HL-60 (cell line): ENCODE measurements at regions not wholly inside any gene's neighbourhood (a gene's known extent, or its start where the extent isn't known, plus 50 kb on each side); places are given as distances from the start of the nearest gene placed in this dataset.

Experiments
- DNase-seq, 2 experiments: peaks; one replicate each; pipeline ENCODE4 v3.0.0-alpha.2; 2010 to 2020; ENCODE audit warnings: low read depth in 1 of 2, low spot score in 1 of 2
- H3K27ac ChIP-seq: fragments of 250-450 bp; sonication (Bioruptor Pico); replicated peaks from 2 replicates; pipeline ENCODE4 v1.5.1; 2020; ENCODE audit warnings: mild to moderate bottlenecking, moderate library complexity
- H3K27me3 ChIP-seq: fragments of 250-450 bp; sonication (Bioruptor Pico); 2 replicates; pipeline ENCODE4 v1.5.1; 2021; ENCODE audit warnings: mild to moderate bottlenecking, moderate library complexity; ENCODE audit not compliant: insufficient read depth, poor library complexity, severe bottlenecking
- H3K4me3 ChIP-seq: replicated peaks from 2 replicates; pipeline ENCODE4 v1.5.1; 2011; ENCODE audit warnings: mild to moderate bottlenecking, control low read depth, low read length; ENCODE audit not compliant: insufficient read depth
- CTCF ChIP-seq: IDR thresholded peaks from one replicate; pipeline ENCODE4 v1.5.1; 2011; ENCODE audit warnings: low read length, control low read depth, inconsistent platforms; ENCODE audit not compliant: insufficient read depth
- GABPA ChIP-seq: IDR thresholded peaks from 2 replicates; pipeline ENCODE4 v1.6.1; 2012; ENCODE audit warnings: low read depth
- POLR2AphosphoS5 ChIP-seq: IDR thresholded peaks from 2 replicates; pipeline ENCODE4 v1.6.1; 2012; ENCODE audit warnings: low read depth
- REST ChIP-seq: IDR thresholded peaks from 2 replicates; pipeline ENCODE4 v1.6.1; 2012; ENCODE audit warnings: low read depth; ENCODE audit not compliant: insufficient replicate concordance
- SPI1 ChIP-seq: IDR thresholded peaks from 2 replicates; pipeline ENCODE4 v1.6.1; 2012; ENCODE audit warnings: low read depth, mild to moderate bottlenecking, borderline replicate concordance

- H3K27me3 ChIP-seq = no peaks in the 10 kb centered on the region
- DNase-seq = no peak
- no peak overlapping the region for H3K4me3 ChIP-seq
- TF ChIP-seq POLR2AphosphoS5 (no peak), REST (no peak), GABPA (no peak), SPI1 (no peak), CTCF (no peak)
- no peak overlapping the region for H3K27ac ChIP-seq
These were observed 433.7 kb upstream of the RBFOX1 start for GRCh38 chr16:6898896-6899295.

- no peak overlapping the region for H3K4me3 ChIP-seq
- no peaks in the 10 kb centered on the region for H3K27me3 ChIP-seq
- no peak overlapping the region for H3K27ac ChIP-seq
- TF ChIP-seq POLR2AphosphoS5 (no peak), CTCF (no peak), SPI1 (no peak), REST (no peak), GABPA (no peak)
- no peak for DNase-seq
These were observed 434.7 kb upstream of the RBFOX1 start for GRCh38 chr16:6897876-6898485.

- no peaks in the 10 kb centered on the region for H3K27me3 ChIP-seq
- no peak for DNase-seq
- no peak overlapping the region for H3K4me3 ChIP-seq
- TF ChIP-seq POLR2AphosphoS5 = no peak
- no peak for TF ChIP-seq GABPA
- no peak for TF ChIP-seq CTCF
- TF ChIP-seq SPI1 = no peak
- no peak for TF ChIP-seq REST
- H3K27ac ChIP-seq = no peak overlapping the region
These were observed 439.7 kb upstream of the RBFOX1 start for GRCh38 chr16:6892966-6893365.
